ENCODE measurements at regions not wholly inside any gene's neighbourhood (a gene's known extent, or its start where the extent isn't known, plus 50 kb on each side); places are given as distances from the start of the nearest gene placed in this dataset.

DNA sequence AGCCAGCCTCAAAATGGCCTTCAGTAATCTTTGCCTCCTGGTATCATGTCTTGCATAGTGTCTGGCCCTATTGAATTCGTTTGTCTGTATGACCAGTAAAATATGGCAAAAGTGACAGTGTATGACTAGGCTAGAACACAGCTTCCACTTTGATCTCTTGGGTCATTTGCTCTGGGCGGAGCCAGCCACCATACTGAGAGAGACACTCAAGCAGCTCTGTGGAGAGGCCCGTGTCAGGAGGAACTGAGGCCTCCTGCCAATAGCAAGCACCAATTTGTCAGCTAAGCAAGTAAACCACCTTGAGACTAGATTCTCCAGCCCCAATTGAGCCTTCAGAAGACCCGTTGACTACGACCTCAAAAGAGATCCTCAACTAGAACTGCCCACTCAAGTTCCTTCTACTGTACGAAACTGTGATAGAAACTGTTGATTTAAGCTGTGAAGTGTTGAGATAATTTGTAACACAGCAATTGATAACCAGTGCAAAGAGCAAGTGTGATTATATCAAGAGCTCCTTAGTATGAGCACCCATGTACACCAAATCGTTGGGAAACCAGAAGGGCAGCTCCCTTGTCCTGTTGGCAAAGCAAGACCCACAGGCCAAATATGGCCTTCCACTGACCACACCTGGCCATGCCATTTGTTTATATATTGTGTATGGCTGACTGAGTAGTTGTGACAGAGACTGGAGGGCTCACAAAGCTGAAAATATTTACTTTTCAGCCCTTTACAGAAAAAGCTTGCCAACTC, 52.7 kb upstream of the SERBP1 start:
- Histone ChIP-seq H3K27ac (ENCODE audit: low read length) (no peak overlapping the region), H3K4me1 (ENCODE audit: low read length) (peaks cover 7% of the 10 kb centered on the region), H3K27me3 (ENCODE audit: low read depth, low read length) (no peaks in the 10 kb centered on the region), H3K9ac (ENCODE audit: low read length) (no peak overlapping the region), H3K79me2 (ENCODE audit: low read length) (no peaks in the 10 kb centered on the region), H4K20me1 (ENCODE audit: insufficient read depth, low read length) (no peaks in the 10 kb centered on the region), H2AFZ (ENCODE audit: low read depth, low read length) (no peak overlapping the region), H3K4me3 (ENCODE audit: low read length) (no peak overlapping the region), H3K4me2 (ENCODE audit: low read length) (no peak overlapping the region), H3K9me3 (ENCODE audit: insufficient read depth, low read length) (no peaks in the 10 kb centered on the region), H3K36me3 (replicated peaks; ENCODE audit: low read depth, low read length) (no peaks in the 10 kb centered on the region)
- no peak for TF ChIP-seq EZH2phosphoT487 (IDR thresholded peaks at IDR 0.05; ENCODE audit: low read depth)
- TF ChIP-seq, protein P1, sequence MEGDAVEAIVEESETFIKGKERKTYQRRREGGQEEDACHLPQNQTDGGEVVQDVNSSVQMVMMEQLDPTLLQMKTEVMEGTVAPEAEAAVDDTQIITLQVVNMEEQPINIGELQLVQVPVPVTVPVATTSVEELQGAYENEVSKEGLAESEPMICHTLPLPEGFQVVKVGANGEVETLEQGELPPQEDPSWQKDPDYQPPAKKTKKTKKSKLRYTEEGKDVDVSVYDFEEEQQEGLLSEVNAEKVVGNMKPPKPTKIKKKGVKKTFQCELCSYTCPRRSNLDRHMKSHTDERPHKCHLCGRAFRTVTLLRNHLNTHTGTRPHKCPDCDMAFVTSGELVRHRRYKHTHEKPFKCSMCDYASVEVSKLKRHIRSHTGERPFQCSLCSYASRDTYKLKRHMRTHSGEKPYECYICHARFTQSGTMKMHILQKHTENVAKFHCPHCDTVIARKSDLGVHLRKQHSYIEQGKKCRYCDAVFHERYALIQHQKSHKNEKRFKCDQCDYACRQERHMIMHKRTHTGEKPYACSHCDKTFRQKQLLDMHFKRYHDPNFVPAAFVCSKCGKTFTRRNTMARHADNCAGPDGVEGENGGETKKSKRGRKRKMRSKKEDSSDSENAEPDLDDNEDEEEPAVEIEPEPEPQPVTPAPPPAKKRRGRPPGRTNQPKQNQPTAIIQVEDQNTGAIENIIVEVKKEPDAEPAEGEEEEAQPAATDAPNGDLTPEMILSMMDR (IDR thresholded peaks at IDR 0.05; ENCODE audit: low read depth, low read length), result no peak

DNA sequence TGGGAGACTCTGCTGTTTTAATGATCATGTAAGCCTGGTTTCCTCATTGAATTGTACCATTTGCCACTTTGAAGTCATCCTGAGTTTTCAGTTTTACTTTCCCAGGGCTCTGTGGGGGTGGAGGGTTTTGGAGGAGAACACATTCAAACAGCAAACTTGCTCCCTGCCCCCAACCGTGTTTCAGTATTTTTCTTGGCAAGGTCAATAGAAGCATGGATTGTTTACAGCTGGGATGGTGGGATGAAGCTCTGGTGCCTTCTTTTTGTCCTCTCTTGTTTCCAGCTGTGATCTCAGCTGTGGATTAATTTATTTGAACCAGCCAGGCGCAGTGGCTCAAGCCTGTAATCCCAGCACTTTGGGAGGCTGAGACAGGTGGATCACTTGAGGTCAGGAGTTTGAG, 54.3 kb upstream of the SERBP1 start:
- TF ChIP-seq EZH2phosphoT487 (IDR thresholded peaks at IDR 0.05; ENCODE audit: low read depth), result no peak
- TF ChIP-seq, protein P1 (IDR thresholded peaks at IDR 0.05; ENCODE audit: low read depth, low read length), result no peak
- no peaks in the 10 kb centered on the region for H3K9me3 ChIP-seq (ENCODE audit: insufficient read depth, low read length)

DNA sequence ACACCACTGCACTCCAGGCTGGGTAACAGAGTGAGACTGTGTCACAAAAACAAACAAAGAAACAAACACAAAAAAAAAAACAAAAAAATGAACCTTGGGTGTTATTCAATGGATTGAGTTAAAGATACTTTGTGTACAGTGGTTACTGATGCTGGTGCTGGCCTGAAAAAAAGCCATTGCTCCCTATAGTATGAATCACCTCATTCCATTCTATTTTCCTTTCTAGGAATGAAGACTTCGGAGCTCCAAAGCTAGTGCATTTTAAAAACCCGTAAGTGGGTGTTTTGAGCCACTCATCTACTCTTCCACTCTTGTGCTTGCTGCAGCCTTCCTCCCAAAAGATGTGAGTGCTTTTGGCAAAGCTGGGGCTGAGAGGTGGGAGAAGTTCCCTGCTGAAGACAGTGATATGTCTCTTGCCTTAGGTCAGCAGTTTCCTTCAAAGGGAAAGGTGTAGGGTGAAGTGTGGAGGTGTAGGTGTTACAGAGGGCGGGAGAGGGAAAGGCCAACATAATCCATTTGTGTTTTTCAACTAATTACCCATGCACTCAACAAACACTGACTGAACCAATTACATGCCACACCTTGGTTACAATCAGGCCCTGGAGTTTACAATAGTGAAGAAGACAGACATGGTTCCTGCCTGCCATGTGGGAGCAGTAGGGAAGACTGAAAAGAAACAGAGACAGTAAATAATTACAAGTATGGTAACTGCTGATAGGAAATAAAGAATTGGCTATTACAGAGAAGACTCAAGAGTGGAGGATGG, 55.0 kb upstream of the SERBP1 start:
- Histone ChIP-seq H3K79me2 (ENCODE audit: low read length) (no peaks in the 10 kb centered on the region), H3K9me3 (ENCODE audit: insufficient read depth, low read length) (no peaks in the 10 kb centered on the region), H3K4me2 (ENCODE audit: low read length) (no peak overlapping the region), H3K9ac (ENCODE audit: low read length) (no peak overlapping the region), H2AFZ (ENCODE audit: low read depth, low read length) (no peak overlapping the region), H3K4me3 (ENCODE audit: low read length) (no peak overlapping the region), H3K27ac (ENCODE audit: low read length) (no peak overlapping the region), H3K27me3 (ENCODE audit: low read depth, low read length) (no peaks in the 10 kb centered on the region), H4K20me1 (ENCODE audit: insufficient read depth, low read length) (no peaks in the 10 kb centered on the region), H3K4me1 (ENCODE audit: low read length) (no peaks in the 10 kb centered on the region), H3K36me3 (replicated peaks; ENCODE audit: low read depth, low read length) (no peaks in the 10 kb centered on the region)
- TF ChIP-seq, protein P1 (IDR thresholded peaks at IDR 0.05; ENCODE audit: low read depth, low read length), result no peak
- TF ChIP-seq EZH2phosphoT487 (IDR thresholded peaks at IDR 0.05; ENCODE audit: low read depth), result no peak

More for the DNA sequence above, 54.3 kb upstream of the SERBP1 start:
- no peaks in the 10 kb centered on the region for H3K79me2 ChIP-seq (ENCODE audit: low read length)
- no peaks in the 10 kb centered on the region for H3K27me3 ChIP-seq (ENCODE audit: low read depth, low read length)
- no peak overlapping the region for H3K27ac ChIP-seq (ENCODE audit: low read length)
- no peak overlapping the region for H3K4me3 ChIP-seq (ENCODE audit: low read length)
- no peaks in the 10 kb centered on the region for H4K20me1 ChIP-seq (ENCODE audit: insufficient read depth, low read length)
- H3K4me1 ChIP-seq (ENCODE audit: low read length), result no peaks in the 10 kb centered on the region
- H3K9ac ChIP-seq (ENCODE audit: low read length), result no peak overlapping the region
- H3K4me2 ChIP-seq (ENCODE audit: low read length), result no peak overlapping the region
- no peak overlapping the region for H2AFZ ChIP-seq (ENCODE audit: low read depth, low read length)
- H3K36me3 ChIP-seq (replicated peaks; ENCODE audit: low read depth, low read length), result no peaks in the 10 kb centered on the region

DNA sequence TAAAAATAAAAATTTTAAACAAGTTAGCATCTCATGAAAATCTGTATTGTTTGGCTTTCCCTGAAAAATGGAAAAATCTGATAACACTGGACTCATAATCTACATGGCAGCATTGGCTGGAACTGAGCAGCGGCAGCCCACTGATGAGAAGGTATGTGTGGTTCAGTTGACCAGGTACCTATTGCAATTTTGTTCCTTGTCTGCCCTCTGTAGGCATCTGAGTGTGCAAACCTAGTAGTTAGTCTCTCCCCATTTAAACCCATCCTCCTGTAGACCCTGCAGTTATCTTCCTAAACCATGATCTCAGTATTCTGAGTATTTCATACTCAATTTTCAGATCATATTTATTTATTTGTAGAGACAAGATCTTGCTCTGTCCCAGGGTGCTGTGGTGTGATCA, 59.4 kb upstream of the SERBP1 start:
- Histone ChIP-seq H4K20me1 (ENCODE audit: insufficient read depth, low read length) (no peaks in the 10 kb centered on the region), H2AFZ (ENCODE audit: low read depth, low read length) (no peak overlapping the region), H3K36me3 (replicated peaks; ENCODE audit: low read depth, low read length) (no peaks in the 10 kb centered on the region), H3K27me3 (ENCODE audit: low read depth, low read length) (no peaks in the 10 kb centered on the region), H3K9me3 (ENCODE audit: insufficient read depth, low read length) (no peaks in the 10 kb centered on the region), H3K79me2 (ENCODE audit: low read length) (no peaks in the 10 kb centered on the region), H3K4me3 (ENCODE audit: low read length) (no peak overlapping the region), H3K4me1 (ENCODE audit: low read length) (no peaks in the 10 kb centered on the region), H3K27ac (ENCODE audit: low read length) (no peak overlapping the region), H3K4me2 (ENCODE audit: low read length) (no peak overlapping the region), H3K9ac (ENCODE audit: low read length) (no peak overlapping the region)
- TF ChIP-seq EZH2phosphoT487 (IDR thresholded peaks at IDR 0.05; ENCODE audit: low read depth), result no peak
- TF ChIP-seq, protein P1 (IDR thresholded peaks at IDR 0.05; ENCODE audit: low read depth, low read length), result peak; percentile 40

Measured in OCI-LY3 (cell line).